GM18526 (cell line): ENCODE measurements at regions not wholly inside any gene's neighbourhood (a gene's known extent, or its start where the extent isn't known, plus 50 kb on each side); places are given as distances from the start of the nearest gene placed in this dataset.

Experiments
- POLR2A ChIP-seq: IDR thresholded peaks from 3 replicates; pipeline ENCODE4 v1.6.1; 2011; ENCODE audit not compliant: insufficient read length; ENCODE audit errors: extremely low read depth

DNA sequence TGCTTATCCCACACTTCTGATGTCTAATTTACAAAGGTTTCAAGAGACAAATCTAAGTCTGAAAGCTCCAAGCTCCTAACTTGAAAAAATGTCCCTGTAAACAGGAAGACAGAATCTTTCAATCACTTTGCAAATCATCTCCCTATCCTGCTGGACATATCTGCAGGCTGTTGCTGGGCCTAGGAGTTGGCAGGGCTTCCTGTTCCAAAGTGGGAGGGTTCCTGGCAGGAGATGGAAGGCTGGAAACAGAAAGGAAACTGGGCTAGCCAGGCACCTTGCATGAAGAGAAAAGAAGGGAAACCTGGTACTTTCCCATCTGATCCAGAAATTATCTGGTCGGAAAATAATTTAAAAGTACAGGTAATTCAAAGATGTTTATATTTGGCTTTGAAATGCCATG lies 227.3 kb upstream of the IL12A start:
- TF ChIP-seq POLR2A = no peak

DNA sequence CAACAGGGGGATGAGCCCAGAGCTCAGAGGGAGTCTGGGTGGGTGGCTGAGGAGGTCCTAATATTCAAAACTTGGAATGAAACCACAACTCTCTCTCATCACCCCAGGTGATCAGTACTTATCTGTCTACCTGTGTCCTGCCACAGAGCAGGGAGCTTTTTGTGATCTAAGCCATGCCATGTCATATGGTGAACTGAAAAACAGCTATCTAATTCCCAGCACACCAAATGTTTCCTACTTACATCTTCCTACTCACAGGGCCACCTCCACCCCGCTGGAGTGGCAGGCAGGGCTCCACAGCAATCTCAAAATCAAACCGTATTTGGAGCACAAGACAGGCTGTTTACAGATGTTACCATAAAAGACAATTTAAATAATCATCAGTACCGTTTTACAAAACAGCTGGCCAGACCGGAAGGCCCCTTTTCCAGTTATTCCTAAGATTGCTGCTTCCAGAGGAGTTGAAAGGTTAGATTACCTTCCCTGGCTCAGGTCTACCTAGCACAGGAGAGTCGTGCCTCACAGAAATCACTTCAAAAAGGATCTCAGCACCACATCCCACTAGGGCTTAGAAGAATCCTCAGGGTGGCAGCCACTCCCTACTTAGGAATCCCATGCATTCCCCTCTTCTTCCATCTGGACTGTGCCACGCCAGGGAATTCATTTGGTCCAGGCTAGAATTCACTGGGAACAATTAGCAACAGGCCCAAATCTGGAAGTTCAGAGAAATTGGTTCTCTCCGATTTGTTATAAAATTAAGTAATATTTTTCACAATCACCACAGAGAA lies 226.6 kb upstream of the IL12A start:
- no peak for TF ChIP-seq POLR2A

DNA sequence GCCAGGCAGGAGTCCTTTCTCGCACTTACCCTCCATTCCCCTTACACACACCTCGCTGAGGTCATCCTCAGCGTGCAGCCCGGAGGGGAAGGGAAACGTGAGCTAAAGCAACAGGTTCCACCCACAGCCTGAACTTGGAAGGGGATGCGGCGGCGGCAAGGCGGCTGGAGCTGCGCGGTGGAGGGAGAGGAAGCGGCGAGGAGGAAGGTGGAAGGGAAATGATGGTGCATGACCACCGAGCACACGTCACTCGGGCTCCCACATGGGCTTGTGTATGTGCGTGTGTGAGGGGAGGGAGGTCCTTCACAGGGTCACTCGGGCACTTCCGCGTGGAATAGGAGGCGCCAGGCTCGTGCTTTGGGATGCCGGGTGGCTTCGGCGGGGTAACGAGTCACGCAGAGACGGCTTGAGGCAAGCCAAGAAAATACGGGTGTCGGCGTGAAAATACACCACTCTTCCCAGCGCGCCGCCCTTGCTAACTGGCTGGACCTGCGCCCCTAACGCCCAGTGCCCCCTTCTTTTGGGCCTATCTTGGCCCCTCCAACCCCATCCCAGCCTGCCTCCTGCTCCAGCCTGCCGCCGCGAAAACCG lies 225.5 kb upstream of the IL12A start:
- no peak for TF ChIP-seq POLR2A

DNA sequence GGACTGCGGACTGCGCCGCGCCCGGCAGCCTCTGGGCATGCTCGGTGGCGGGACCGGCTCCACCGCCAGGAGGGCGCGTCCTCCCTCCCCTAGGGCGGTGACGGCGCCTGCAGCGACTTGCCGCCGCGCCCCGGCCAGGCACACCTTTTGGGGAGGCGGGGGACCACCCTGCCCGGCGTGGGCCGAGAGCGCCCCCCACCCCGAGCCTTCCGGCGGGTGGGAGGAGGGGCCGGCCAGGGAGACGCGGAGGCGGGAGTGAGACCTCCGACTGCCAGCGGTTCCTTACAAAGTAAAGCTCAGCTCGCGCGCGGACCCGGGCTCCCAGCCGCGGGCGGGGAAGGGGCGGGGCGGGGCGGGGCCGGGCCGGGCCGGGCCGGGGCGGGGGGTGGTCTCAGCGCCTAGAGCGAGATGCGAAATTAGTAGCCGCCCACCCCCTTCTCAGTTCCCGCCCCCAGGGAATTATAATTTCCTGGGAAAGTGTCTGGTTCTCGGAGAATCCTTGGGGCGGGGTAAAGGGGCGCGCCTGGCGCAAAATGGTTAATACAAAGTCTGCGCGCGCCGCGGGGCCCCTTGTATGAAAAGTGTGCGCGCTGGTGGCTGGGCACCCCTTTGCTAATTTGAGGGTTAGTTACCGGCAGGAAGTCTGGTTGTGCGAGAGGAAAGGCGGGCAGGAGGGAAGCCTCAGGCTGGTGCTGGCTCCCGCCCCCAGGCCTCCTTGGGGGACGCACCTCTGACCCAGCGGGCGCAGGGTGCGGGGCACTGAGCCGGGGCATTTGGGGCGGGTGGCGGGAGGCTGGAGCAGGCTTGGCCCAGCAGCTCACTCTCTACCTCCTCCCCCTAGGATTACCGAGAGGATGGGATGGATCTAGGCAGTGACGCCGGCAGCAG lies 224.8 kb upstream of the IL12A start:
- no peak for TF ChIP-seq POLR2A

DNA sequence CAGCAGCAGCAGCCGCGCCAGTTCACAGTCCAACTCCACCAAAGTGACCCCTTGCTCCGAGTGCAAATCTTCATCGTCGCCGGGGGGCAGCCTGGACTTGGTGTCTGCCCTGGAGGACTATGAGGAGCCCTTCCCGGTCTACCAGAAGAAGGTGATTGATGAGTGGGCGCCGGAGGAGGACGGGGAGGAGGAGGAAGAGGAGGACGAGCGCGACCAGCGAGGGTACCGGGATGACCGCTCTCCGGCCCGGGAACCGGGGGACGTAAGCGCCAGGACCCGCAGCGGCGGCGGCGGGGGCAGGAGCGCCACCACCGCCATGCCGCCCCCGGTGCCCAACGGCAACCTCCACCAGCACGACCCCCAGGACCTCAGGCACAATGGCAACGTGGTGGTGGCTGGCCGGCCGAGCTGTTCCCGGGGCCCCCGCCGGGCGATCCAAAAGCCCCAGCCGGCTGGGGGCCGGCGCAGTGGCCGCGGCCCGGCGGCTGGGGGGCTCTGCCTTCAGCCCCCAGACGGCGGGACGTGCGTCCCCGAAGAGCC lies 224.1 kb upstream of the IL12A start:
- TF ChIP-seq POLR2A = no peak

DNA sequence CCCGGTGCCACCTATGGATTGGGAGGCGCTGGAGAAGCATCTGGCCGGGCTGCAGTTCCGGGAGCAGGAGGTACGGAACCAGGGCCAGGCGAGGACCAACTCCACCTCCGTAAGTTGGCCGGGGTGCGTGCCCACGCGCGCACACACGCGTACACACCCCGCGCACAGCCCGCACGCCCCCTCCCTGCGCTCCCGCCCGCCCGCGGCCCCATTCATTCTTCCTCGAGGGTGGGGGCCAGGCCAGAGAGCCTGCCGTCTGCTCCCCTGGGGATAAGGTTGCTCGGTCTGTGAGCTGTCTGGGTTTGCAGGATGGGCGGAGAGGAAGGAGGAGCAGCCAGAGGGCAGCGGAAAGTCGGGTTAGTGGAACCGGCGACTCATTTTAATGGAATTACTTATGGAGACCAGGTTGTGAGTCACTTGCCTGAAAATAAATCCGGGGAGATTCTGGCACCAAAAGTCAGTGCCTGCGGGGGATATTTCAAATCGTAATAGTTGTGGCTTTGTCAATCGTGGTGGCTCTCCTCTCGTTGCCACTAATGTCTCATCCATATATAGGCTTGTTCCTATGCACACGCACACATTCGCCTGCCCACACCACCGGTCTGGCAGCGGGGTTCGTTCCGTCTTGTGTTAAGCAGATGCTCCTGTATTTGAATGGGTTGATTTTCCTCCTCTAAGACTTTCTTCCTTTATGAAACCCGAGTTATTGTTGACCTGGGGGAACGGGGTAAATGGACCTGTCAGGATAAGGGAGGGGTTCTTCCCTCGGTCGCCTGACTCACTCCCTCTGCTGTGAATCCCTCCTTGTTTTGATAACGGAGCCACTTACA lies 223.4 kb upstream of the IL12A start:
- no peak for TF ChIP-seq POLR2A

DNA sequence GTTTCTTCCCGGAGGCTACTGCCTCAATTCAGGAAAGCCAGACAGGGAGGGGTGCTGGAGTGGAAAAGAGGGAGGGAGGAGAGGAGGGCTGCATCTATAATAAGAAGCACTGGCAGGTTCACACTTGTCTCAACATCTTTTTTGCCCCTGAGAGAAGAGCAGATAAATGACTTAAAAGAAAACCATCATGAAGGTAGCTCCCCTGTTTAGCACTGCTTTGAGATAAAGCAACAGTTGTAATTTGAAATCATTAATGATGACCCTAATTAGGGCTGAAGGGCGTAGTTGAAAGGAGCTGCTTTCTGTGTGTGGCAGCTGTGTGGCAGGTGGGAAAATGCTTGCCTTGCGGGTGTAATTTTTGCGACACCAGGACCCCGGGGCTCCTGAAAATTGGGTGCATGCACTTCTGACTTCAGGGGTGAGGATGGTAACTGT lies 222.8 kb upstream of the IL12A start:
- no peak for TF ChIP-seq POLR2A

DNA sequence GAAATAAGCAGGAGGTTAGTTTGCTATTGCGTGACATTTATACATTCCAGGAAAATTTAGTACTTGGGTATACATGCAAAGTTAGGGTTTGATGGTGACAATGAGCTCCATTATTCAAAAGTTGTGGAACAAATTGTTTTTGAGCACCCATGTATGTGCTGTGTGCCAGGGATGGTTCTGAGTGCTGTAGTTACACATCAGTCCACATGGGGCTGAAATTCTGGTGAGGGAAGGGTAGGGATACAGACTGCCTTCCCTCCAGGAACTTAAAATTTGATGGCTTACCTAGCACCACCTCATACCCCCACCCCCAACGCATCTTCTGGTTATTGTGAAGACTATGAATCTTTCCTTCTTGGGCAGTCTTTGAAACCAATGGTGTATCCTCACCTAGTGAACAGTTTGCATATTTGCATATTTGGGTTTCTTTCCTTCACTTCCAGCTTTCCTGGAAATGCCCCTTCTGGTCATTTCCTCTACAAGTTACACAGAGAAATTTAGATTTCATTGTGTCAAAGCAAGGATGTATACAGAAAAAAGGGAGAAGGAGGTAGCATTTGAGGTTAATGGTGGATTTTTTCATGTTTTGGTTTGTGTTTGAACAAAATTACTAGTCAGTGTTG lies 222.0 kb upstream of the IL12A start:
- TF ChIP-seq POLR2A = no peak

DNA sequence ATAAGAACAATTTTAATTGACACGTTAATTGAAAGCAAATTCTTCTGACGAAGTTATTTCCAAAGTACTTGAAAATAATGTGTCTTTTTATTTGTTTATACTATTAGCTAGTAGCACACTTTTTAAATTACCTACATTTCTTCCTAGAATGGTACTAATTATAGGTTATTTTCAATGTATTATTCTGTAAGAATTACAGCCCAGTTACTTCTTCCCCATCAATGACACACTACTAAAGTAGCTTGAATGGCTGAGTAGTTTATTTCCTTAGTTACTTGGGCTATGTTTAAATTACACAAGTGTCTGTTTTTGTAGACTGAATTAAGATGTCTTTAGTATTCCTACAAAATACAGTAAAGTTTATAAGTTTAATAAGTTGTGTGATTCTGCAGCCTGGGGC lies 217.6 kb upstream of the IL12A start:
- TF ChIP-seq POLR2A = no peak

DNA sequence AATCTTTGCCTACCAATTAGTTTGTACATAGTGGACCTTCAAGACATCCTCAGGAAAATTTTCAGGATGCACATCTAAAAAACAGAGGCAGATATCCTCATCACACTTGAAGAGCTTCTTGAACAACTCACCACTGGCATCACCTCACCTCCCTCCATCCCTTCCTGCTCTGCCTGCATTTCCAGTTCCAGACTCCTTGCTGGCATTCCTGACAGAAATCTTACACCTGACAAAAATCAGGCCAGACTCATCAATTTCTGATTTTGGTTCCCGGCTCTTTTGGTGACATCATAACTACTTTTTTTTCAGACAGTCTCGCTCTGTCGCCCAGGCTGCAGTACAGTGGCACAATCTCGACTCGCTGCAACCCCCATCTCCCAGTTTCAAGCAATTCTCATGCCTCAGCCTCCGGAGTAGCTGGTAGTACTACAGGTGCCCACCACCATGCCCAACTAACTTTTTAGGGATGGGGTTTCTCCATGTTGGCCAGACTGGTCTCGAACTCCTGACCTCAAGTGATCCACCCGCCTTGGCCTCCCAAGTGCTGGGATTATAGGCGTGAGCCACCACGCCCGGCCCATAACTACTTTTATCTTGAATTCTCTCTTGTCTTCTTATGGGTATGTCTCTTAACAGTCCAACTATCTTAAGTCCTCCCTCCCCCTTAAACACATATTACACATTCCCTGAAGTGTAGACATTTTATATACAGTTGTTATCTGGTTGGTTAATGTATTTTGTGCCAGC lies 216.6 kb upstream of the IL12A start:
- TF ChIP-seq POLR2A = no peak

DNA sequence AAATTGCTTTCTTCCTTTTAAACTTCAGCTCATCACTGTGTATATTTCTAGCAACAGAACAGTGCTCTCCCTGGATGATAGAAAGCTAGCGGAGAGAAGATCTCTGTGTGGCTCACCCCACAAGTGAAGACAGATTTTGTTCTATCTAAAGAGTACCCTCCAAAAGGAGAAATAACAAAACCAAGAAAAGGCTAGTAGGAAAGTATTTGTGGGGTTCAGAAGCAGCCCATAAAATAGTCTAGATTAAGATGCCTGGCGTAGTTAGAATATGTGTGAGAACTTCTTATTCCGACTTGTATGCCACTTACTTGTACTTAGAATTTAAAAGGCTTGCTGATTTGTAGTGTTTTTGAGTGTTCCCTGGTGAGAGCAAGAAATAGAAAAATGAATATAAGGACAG lies 214.9 kb upstream of the IL12A start:
- no peak for TF ChIP-seq POLR2A

DNA sequence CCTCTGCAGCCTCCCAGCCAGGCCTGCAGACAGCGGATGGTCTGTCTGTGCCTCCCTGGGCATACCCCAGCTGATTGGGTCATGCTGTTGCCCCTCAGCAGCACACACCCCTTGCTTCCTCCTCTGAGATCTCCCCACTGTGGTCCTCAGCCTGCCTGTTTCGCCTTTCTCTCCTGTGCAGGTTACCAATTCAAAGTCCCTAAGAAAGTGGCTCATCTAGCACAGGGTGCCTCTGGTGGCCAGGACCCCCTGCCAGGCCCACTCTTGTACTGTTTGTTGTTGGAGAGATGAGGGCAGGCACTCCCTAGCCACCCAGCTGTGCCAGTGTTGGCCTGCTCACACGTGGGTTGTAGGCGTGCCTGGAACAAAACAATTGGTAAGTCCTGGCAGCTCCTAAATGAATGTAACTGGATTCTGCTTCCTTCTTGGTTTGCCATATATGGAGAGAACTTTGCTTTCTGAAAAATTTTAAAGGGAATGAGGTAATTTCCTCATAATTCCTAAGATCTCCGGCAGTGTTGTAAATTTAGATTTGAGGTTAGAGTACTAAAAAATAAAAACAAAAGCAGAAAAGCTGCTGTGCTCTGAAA lies 213.2 kb upstream of the IL12A start:
- TF ChIP-seq POLR2A = no peak

DNA sequence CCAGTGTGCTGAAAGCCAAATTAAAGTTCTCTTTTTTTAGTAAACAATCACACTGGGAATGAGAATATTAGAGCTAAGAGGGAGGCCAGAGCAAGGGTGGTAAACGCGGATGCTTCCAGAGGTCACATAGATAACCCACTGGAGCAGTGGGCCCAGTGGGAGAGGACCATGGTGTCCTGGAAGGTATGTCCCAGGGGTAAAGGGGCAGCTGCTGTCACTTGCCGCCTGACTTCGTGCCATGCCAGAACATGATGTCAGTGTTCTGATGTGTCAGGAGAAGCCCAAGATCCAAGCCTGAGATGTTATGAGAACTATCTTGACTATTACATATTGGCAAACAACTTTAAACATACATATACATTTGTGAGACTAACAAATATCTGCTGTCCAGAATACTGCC lies 211.9 kb upstream of the IL12A start:
- no peak for TF ChIP-seq POLR2A
